ENCODE measurements at regions not wholly inside any gene's neighbourhood (a gene's known extent, or its start where the extent isn't known, plus 50 kb on each side); places are given as distances from the start of the nearest gene placed in this dataset.

GRCh38 chr14:96746101-96746500, 51.1 kb upstream of the VRK1 start:
- POLR2A ChIA-PET (ENCODE audit: low non-redundant PET) = no interaction called here
- CTCF ChIA-PET = no interaction called here
- DNase-seq (ENCODE audit: low spot score) = no peak
- no peak overlapping the region for H3K27ac ChIP-seq
- TF ChIP-seq CTCF (conservative IDR thresholded peaks at IDR 0.05; ENCODE audit: low read depth) = no peak

- no peak for TF ChIP-seq CTCF (conservative IDR thresholded peaks at IDR 0.05; ENCODE audit: low read depth)
- no peak overlapping the region for H3K27ac ChIP-seq
- CTCF ChIA-PET = no interaction called here
- DNase-seq (ENCODE audit: low spot score) = no peak
- POLR2A ChIA-PET (ENCODE audit: low non-redundant PET) = no interaction called here
Measured at GRCh38 chr14:96747006-96747405, 50.2 kb upstream of the VRK1 start.

Measured in RWPE1 (cell line).